Pons (tissue), 1 donor: ENCODE measurements at regions not wholly inside any gene's neighbourhood (a gene's known extent, or its start where the extent isn't known, plus 50 kb on each side); places are given as distances from the start of the nearest gene placed in this dataset.

ENCODE experiments used
- DNase-seq: peaks from one replicate; pipeline ENCODE4 v3.0.0-alpha.2; 2016; ENCODE audit warnings: low spot score

GRCh38 chr6:105611606-105612005 is 208.7 kb upstream of the PREP start:
- DNase-seq: no peak

- DNase-seq: no peak
Observed at GRCh38 chr6:105609375-105609991, 206.6 kb upstream of the PREP start.

GRCh38 chr6:105608711-105609374 is 206.0 kb upstream of the PREP start:
- DNase-seq: no peak

GRCh38 chr6:105607636-105608621 is 205.0 kb upstream of the PREP start:
- no peak for DNase-seq

- DNase-seq: no peak
Observed at GRCh38 chr6:105606831-105607463, 204.1 kb upstream of the PREP start.

GRCh38 chr6:105604587-105604884 is 201.7 kb upstream of the PREP start:
- DNase-seq: peak; percentile 21

GRCh38 chr6:105603788-105604586 is 201.1 kb upstream of the PREP start:
- DNase-seq: peak; percentile 43

- peak; percentile 81 for DNase-seq
Observed at GRCh38 chr6:105601541-105602236, 198.8 kb upstream of the PREP start.

GRCh38 chr6:105600336-105601260 is 197.7 kb upstream of the PREP start:
- DNase-seq: no peak

GRCh38 chr6:105598264-105598663 is 195.4 kb upstream of the PREP start:
- DNase-seq: no peak

- no peak for DNase-seq
Observed at GRCh38 chr6:105596284-105596755, 193.4 kb upstream of the PREP start.

GRCh38 chr6:105595829-105596228 is 192.9 kb upstream of the PREP start:
- no peak for DNase-seq

- DNase-seq: no peak
Observed at GRCh38 chr6:105594821-105595220, 191.9 kb upstream of the PREP start.

- DNase-seq: peak; percentile 19
Observed at GRCh38 chr6:105593805-105594671, 191.2 kb upstream of the PREP start.

- no peak for DNase-seq
Observed at GRCh38 chr6:105593056-105593690, 190.3 kb upstream of the PREP start.

GRCh38 chr6:105592329-105592728 is 189.4 kb upstream of the PREP start:
- DNase-seq: no peak

GRCh38 chr6:105591053-105591452 is 188.2 kb upstream of the PREP start:
- no peak for DNase-seq

- no peak for DNase-seq
Observed at GRCh38 chr6:105588123-105588710, 185.3 kb upstream of the PREP start.
